Activated CD8-positive, alpha-beta T cell treated with anti-CD3 and anti-CD28 coated beads for 36 hours (primary cell): ENCODE measurements at regions not wholly inside any gene's neighbourhood (a gene's known extent, or its start where the extent isn't known, plus 50 kb on each side); places are given as distances from the start of the nearest gene placed in this dataset.

ENCODE experiments used
- ATAC-seq: fragments of 200-7000 bp; cut with Tn5 transposase; one replicate; pipeline ENCODE4 v1.10.0; 2021; ENCODE audit warnings: mild to moderate bottlenecking, moderate library complexity
- CTCF ChIA-PET: fragments of 350-600 bp; sonication (Branson Sonifier 250); formaldehyde crosslinking; loops from one replicate; lab custom pipeline; 2021; ENCODE audit warnings: antibody characterized with exemption; lab: Charles Lee
- POLR2A ChIA-PET: fragments of 350-600 bp; sonication (Branson Sonifier 250); formaldehyde crosslinking; loops from one replicate; lab custom pipeline; 2021; ENCODE audit warnings: antibody characterized with exemption; lab: Charles Lee
- DNase-seq: peaks from one replicate; pipeline ENCODE4 v3.0.0-alpha.2; 2020
- H3K27ac Mint-ChIP-seq: one replicate; pipeline ENCODE4 v1.8.0; 2021; ENCODE audit warnings: mild to moderate bottlenecking, mixed read lengths
- H3K27me3 Mint-ChIP-seq: one replicate; pipeline ENCODE4 v1.8.0; 2021; ENCODE audit warnings: mixed read lengths
- H3K36me3 Mint-ChIP-seq: one replicate; pipeline ENCODE4 v1.8.0; 2021; ENCODE audit warnings: low read depth, mixed read lengths
- H3K4me1 Mint-ChIP-seq: one replicate; pipeline ENCODE4 v1.8.0; 2021; ENCODE audit warnings: low read depth, mixed read lengths
- H3K4me3 Mint-ChIP-seq: one replicate; pipeline ENCODE4 v1.8.0; 2021; ENCODE audit warnings: mild to moderate bottlenecking, moderate library complexity, mixed read lengths
- H3K9me3 Mint-ChIP-seq: one replicate; pipeline ENCODE4 v1.8.0; 2021; ENCODE audit warnings: mixed read lengths
- intact Hi-C: fragments of 100-400 bp; cut with micrococcal nuclease; formaldehyde crosslinking; loops from one replicate; pipeline ENCODE4 v1.10.0; 2022
- TF ChIP-seq, protein P1 (sequence below): fragments of 200-600 bp; IDR thresholded peaks from one replicate; pipeline ENCODE4 v1.8.0; 2022; ENCODE audit warnings: antibody characterized with exemption, mild to moderate bottlenecking

DNA sequence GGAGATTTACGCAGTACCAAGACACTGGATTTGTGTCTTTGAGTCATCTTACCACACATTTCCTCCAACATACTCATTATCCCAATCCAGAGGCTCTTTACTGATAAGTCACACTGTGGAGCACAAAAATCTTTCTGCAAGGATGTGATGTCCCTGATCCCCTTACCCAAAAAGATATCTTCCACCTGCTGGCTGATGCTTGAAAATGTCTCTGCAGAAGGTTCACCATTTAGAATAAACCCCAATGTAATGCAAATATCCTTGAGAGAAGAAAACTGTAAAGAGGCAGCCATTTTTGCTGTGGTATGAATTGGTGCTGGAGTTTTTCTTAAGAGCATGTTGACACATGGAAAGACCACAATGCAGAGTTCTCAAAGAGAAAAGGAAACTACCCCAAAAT lies 65.7 kb upstream of the RORB start:
- TF ChIP-seq, protein P1, sequence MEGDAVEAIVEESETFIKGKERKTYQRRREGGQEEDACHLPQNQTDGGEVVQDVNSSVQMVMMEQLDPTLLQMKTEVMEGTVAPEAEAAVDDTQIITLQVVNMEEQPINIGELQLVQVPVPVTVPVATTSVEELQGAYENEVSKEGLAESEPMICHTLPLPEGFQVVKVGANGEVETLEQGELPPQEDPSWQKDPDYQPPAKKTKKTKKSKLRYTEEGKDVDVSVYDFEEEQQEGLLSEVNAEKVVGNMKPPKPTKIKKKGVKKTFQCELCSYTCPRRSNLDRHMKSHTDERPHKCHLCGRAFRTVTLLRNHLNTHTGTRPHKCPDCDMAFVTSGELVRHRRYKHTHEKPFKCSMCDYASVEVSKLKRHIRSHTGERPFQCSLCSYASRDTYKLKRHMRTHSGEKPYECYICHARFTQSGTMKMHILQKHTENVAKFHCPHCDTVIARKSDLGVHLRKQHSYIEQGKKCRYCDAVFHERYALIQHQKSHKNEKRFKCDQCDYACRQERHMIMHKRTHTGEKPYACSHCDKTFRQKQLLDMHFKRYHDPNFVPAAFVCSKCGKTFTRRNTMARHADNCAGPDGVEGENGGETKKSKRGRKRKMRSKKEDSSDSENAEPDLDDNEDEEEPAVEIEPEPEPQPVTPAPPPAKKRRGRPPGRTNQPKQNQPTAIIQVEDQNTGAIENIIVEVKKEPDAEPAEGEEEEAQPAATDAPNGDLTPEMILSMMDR, result no peak
- Mint-ChIP-seq H3K4me3 (no peak overlapping the region), H3K36me3 (no peaks in the 10 kb centered on the region), H3K4me1 (no peaks in the 10 kb centered on the region), H3K9me3 (no peaks in the 10 kb centered on the region), H3K27me3 (no peaks in the 10 kb centered on the region), H3K27ac (no peak overlapping the region)
- CTCF ChIA-PET, result interaction anchor here (1.0 kb wide), 1 partner anchor 17 kb away, joined by 3 read pairs; no protein-coding TSS in a partner anchor
- ATAC-seq (no peak), DNase-seq (no peak)
- POLR2A ChIA-PET, result no interaction called here
- intact Hi-C loops, result no loop called here

DNA sequence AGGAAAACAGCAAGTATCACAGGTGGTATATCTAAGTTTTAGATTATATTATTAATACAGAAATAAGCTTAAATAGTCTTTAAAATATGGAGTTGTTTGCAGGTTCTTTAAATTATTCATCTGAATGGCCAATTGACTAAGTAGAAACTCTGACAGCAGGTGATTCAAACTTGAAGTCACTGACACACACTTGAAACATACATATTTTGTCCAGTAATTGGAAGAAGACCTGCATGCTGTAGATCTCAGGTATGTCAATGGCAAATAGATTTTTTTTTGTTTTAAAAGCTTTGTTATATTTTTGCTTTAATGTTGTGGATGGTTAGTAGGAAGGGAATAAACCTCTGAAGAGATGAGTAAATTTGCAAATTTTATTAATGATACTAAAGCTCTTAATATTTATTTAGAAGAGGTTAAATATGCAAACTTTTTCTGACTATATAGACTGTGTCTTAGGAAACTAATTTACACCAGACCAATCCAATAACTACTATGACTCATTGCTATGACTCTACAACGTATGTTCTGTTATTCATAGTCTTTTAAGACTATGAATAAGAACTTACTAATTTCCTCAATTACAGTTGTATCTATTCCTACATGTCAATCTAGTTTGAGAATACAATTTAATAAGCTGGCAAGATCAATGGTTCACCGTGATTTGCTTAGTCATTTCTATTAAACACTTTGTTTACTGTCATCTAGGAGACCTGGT lies 53.9 kb upstream of the RORB start:
- intact Hi-C loops, result no loop called here
- ATAC-seq (no peak), DNase-seq (no peak)
- no peaks in the 10 kb centered on the region for H3K9me3 Mint-ChIP-seq
- H3K27me3 Mint-ChIP-seq, result no peaks in the 10 kb centered on the region
- TF ChIP-seq, protein P1, result no peak
- H3K36me3 Mint-ChIP-seq, result no peaks in the 10 kb centered on the region
- ChIA-PET POLR2A (no interaction called here), CTCF (no interaction called here)
- H3K4me3 Mint-ChIP-seq, result no peak overlapping the region
- H3K27ac Mint-ChIP-seq, result no peak overlapping the region
- H3K4me1 Mint-ChIP-seq, result no peaks in the 10 kb centered on the region

DNA sequence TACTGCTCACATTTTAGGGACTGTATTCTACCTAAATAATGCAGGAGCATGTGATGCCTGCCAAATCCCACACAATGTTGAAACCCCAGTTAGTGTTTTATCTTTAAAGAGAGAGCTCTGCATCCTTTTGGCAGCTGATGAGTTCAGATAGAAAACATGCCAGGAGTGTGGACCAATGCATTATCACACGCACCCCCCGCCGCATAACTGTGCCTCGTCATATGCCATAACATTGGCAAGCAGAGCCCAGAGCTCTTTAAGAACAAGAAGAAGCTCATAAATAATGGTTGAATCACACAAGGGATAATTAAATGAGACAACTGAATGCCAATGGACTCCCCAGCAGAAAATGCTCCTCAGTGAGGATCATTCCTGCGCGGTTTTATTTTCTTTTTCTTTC lies 52.8 kb upstream of the RORB start:
- H3K4me3 Mint-ChIP-seq, result no peak overlapping the region
- TF ChIP-seq, protein P1, result no peak
- no peak for ATAC-seq
- H3K27ac Mint-ChIP-seq, result no peak overlapping the region
- no peak for DNase-seq
- H3K27me3 Mint-ChIP-seq, result no peaks in the 10 kb centered on the region
- H3K36me3 Mint-ChIP-seq, result no peaks in the 10 kb centered on the region
- CTCF ChIA-PET, result no interaction called here
- no peaks in the 10 kb centered on the region for H3K4me1 Mint-ChIP-seq
- H3K9me3 Mint-ChIP-seq, result no peaks in the 10 kb centered on the region
- intact Hi-C loops, result no loop called here
- POLR2A ChIA-PET, result no interaction called here
